ENCODE measurements at regions not wholly inside any gene's neighbourhood (a gene's known extent, or its start where the extent isn't known, plus 50 kb on each side); places are given as distances from the start of the nearest gene placed in this dataset.

DNA sequence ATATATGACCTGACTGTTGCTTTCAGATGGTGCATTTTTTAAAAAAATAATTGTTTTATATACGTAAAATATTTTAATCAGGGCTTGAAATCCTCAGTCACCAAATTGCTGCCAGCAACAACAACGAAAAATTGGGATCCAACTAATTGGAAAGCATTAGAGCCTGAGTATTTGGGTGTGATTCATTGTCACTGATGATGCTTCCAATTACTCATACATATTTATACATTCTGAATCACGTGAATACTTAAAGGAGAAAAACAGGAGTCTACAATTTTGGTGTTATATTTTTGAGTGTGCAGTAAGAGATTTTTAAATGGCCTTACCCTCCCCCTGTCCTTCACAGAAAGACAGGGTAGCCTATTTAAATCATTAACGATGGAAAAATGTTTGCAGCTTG lies 765.6 kb upstream of the TENM3 start:
- Histone ChIP-seq H3K9me3 (ENCODE audit: insufficient read depth, low read depth, low read length) (no peaks in the 10 kb centered on the region), H3K79me1 (ENCODE audit: low read length) (no peaks in the 10 kb centered on the region), H2BK5ac (ENCODE audit: low read depth, low read length, poor library complexity) (no peak overlapping the region), H3K4me3 (ENCODE audit: low read depth, low read length) (no peak overlapping the region), H3K27ac (ENCODE audit: low read depth, low read length) (no peak overlapping the region), H3K4ac (ENCODE audit: low read depth, low read length) (no peak overlapping the region), H4K12ac (ENCODE audit: low read depth, low read length) (no peak overlapping the region), H2BK12ac (ENCODE audit: low read length) (no peak overlapping the region), H3K27me3 (ENCODE audit: insufficient read depth, low read length) (no peaks in the 10 kb centered on the region), H3K14ac (ENCODE audit: low read length) (no peak overlapping the region), H3K18ac (ENCODE audit: low read length) (no peak overlapping the region), H3K4me2 (ENCODE audit: low read length) (no peak overlapping the region), H3K36me3 (ENCODE audit: control insufficient read depth in 1 of 2, insufficient read depth in 2 of 2, low read length in 2 of 2) (no peaks in the 10 kb centered on the region), H3K79me2 (ENCODE audit: control insufficient read depth, insufficient read depth, low read length, poor library complexity) (no peaks in the 10 kb centered on the region), H4K8ac (ENCODE audit: low read depth, low read length) (no peak overlapping the region), H3K4me1 (ENCODE audit: control insufficient read depth in 1 of 2, insufficient read depth in 2 of 2, low read length in 2 of 2) (no peaks in the 10 kb centered on the region), H2AK5ac (ENCODE audit: low read length) (no peak overlapping the region), H3K9ac (ENCODE audit: low read length) (no peak overlapping the region), H4K91ac (ENCODE audit: low read depth, low read length) (no peak overlapping the region), H2AFZ (ENCODE audit: insufficient read depth, low read length, poor library complexity) (no peak overlapping the region), H3K23ac (ENCODE audit: low read length) (no peak overlapping the region), H2BK120ac (ENCODE audit: insufficient read depth, low read length, poor library complexity) (no peak overlapping the region)
- DNase-seq: no peak
- WGBS (ENCODE audit: extremely low coverage, insufficient coverage, insufficient read length): no CpG with 5 or more reads among the region's 4 CpGs

DNA sequence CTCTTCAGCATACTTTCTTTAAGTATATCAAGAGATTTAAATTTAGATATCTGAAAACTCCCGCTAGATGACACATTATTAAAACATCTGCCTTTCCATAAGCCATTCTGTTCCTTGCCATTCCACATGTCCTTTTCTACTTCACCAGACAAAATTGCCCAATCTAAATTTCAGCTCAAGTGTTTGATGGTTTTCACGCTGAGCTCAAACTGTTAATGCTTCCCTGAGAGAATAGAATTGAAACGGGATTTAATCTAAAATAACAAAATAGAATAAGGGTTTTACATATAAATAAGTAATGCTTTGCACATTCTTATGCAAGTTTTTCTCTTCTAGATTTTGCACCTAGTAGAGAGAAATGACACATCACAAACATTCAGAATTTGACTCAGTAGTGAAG lies 764.5 kb upstream of the TENM3 start:
- Histone ChIP-seq H3K4me1 (ENCODE audit: control insufficient read depth in 1 of 2, insufficient read depth in 2 of 2, low read length in 2 of 2) (no peaks in the 10 kb centered on the region), H3K14ac (ENCODE audit: low read length) (no peak overlapping the region), H3K79me2 (ENCODE audit: control insufficient read depth, insufficient read depth, low read length, poor library complexity) (no peaks in the 10 kb centered on the region), H3K9me3 (ENCODE audit: insufficient read depth, low read depth, low read length) (no peaks in the 10 kb centered on the region), H3K23ac (ENCODE audit: low read length) (no peak overlapping the region), H2BK5ac (ENCODE audit: low read depth, low read length, poor library complexity) (no peak overlapping the region), H2AK5ac (ENCODE audit: low read length) (no peak overlapping the region), H3K79me1 (ENCODE audit: low read length) (no peaks in the 10 kb centered on the region), H2AFZ (ENCODE audit: insufficient read depth, low read length, poor library complexity) (no peak overlapping the region), H4K8ac (ENCODE audit: low read depth, low read length) (no peak overlapping the region), H3K27ac (ENCODE audit: low read depth, low read length) (no peak overlapping the region), H2BK120ac (ENCODE audit: insufficient read depth, low read length, poor library complexity) (no peak overlapping the region), H3K9ac (ENCODE audit: low read length) (no peak overlapping the region), H3K4me3 (ENCODE audit: low read depth, low read length) (no peak overlapping the region), H4K12ac (ENCODE audit: low read depth, low read length) (no peak overlapping the region), H3K36me3 (ENCODE audit: control insufficient read depth in 1 of 2, insufficient read depth in 2 of 2, low read length in 2 of 2) (no peaks in the 10 kb centered on the region), H3K27me3 (ENCODE audit: insufficient read depth, low read length) (no peaks in the 10 kb centered on the region), H4K91ac (ENCODE audit: low read depth, low read length) (no peak overlapping the region), H3K4me2 (ENCODE audit: low read length) (no peak overlapping the region), H3K4ac (ENCODE audit: low read depth, low read length) (no peak overlapping the region), H2BK12ac (ENCODE audit: low read length) (no peak overlapping the region), H3K18ac (ENCODE audit: low read length) (no peak overlapping the region)
- no peak for DNase-seq
- no CpG with 5 or more reads among the region's 3 CpGs for WGBS (ENCODE audit: extremely low coverage, insufficient coverage, insufficient read length)

DNA sequence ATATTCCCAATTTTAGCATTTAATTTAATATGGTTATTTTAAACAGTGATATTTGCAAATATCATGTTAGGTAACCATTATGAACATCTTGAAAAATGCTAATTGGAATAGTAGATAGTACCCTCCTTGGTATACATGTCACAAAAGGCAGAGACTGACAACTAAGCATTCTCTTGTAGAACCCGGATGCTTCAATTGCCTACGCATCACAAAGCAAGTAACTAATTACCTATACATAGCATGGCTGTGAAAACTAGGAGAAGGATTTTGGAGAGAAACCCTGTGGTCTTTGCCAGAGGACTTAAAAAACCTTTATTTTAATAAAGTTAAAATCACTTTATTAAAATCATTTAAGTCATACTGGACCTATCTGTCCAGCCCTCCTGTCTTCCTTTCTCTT lies 764.1 kb upstream of the TENM3 start:
- no peak overlapping the region for H3K27ac ChIP-seq (ENCODE audit: low read depth, low read length)
- no peaks in the 10 kb centered on the region for H3K79me2 ChIP-seq (ENCODE audit: control insufficient read depth, insufficient read depth, low read length, poor library complexity)
- H4K12ac ChIP-seq (ENCODE audit: low read depth, low read length): no peak overlapping the region
- H4K91ac ChIP-seq (ENCODE audit: low read depth, low read length): no peak overlapping the region
- no peak overlapping the region for H2BK12ac ChIP-seq (ENCODE audit: low read length)
- H2BK5ac ChIP-seq (ENCODE audit: low read depth, low read length, poor library complexity): no peak overlapping the region
- no peaks in the 10 kb centered on the region for H3K36me3 ChIP-seq (ENCODE audit: control insufficient read depth in 1 of 2, insufficient read depth in 2 of 2, low read length in 2 of 2)
- H2AFZ ChIP-seq (ENCODE audit: insufficient read depth, low read length, poor library complexity): no peak overlapping the region
- no peak for DNase-seq
- H3K9me3 ChIP-seq (ENCODE audit: insufficient read depth, low read depth, low read length): no peaks in the 10 kb centered on the region
- no CpG with 5 or more reads among the region's 2 CpGs for WGBS (ENCODE audit: extremely low coverage, insufficient coverage, insufficient read length)
- no peak overlapping the region for H2AK5ac ChIP-seq (ENCODE audit: low read length)
- H4K8ac ChIP-seq (ENCODE audit: low read depth, low read length): no peak overlapping the region
- no peak overlapping the region for H3K4ac ChIP-seq (ENCODE audit: low read depth, low read length)
- H3K4me1 ChIP-seq (ENCODE audit: control insufficient read depth in 1 of 2, insufficient read depth in 2 of 2, low read length in 2 of 2): no peaks in the 10 kb centered on the region
- no peak overlapping the region for H3K14ac ChIP-seq (ENCODE audit: low read length)
- no peak overlapping the region for H3K4me3 ChIP-seq (ENCODE audit: low read depth, low read length)
- H3K23ac ChIP-seq (ENCODE audit: low read length): no peak overlapping the region
- no peaks in the 10 kb centered on the region for H3K79me1 ChIP-seq (ENCODE audit: low read length)
- H3K18ac ChIP-seq (ENCODE audit: low read length): no peak overlapping the region
- H3K27me3 ChIP-seq (ENCODE audit: insufficient read depth, low read length): no peaks in the 10 kb centered on the region
- H3K4me2 ChIP-seq (ENCODE audit: low read length): no peak overlapping the region
- H2BK120ac ChIP-seq (ENCODE audit: insufficient read depth, low read length, poor library complexity): no peak overlapping the region
- no peak overlapping the region for H3K9ac ChIP-seq (ENCODE audit: low read length)

DNA sequence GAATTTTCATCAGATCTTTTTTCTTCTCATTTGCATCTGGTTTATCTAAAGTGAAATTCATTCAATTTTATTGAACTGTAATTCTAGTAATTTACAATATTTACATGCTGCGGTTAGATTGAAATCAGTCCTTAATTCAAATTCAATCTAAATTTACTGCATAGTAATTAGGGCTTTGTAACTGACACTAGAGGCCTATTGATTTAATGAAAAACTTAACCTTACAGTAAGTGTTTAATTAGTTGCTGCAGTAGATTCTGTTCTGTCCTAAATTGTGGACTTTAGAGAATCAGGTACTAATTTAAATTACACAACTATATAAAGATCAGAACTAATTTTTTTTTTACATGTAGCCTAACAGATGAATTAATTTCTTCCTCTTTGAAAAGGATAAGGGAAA lies 758.8 kb upstream of the TENM3 start:
- Histone ChIP-seq H3K4me2 (ENCODE audit: low read length) (no peak overlapping the region), H3K79me2 (ENCODE audit: control insufficient read depth, insufficient read depth, low read length, poor library complexity) (no peaks in the 10 kb centered on the region), H3K14ac (ENCODE audit: low read length) (no peak overlapping the region), H3K9me3 (ENCODE audit: insufficient read depth, low read depth, low read length) (no peaks in the 10 kb centered on the region), H2AK5ac (ENCODE audit: low read length) (no peak overlapping the region), H3K4me1 (ENCODE audit: control insufficient read depth in 1 of 2, insufficient read depth in 2 of 2, low read length in 2 of 2) (no peaks in the 10 kb centered on the region), H3K9ac (ENCODE audit: low read length) (no peak overlapping the region), H4K12ac (ENCODE audit: low read depth, low read length) (no peak overlapping the region), H4K91ac (ENCODE audit: low read depth, low read length) (no peak overlapping the region), H2BK120ac (ENCODE audit: insufficient read depth, low read length, poor library complexity) (no peak overlapping the region), H3K36me3 (ENCODE audit: control insufficient read depth in 1 of 2, insufficient read depth in 2 of 2, low read length in 2 of 2) (no peaks in the 10 kb centered on the region), H3K27me3 (ENCODE audit: insufficient read depth, low read length) (no peaks in the 10 kb centered on the region), H3K4me3 (ENCODE audit: low read depth, low read length) (no peak overlapping the region), H3K18ac (ENCODE audit: low read length) (no peak overlapping the region), H2AFZ (ENCODE audit: insufficient read depth, low read length, poor library complexity) (no peak overlapping the region), H2BK12ac (ENCODE audit: low read length) (no peak overlapping the region), H3K23ac (ENCODE audit: low read length) (no peak overlapping the region), H3K27ac (ENCODE audit: low read depth, low read length) (no peak overlapping the region), H3K4ac (ENCODE audit: low read depth, low read length) (no peak overlapping the region), H4K8ac (ENCODE audit: low read depth, low read length) (no peak overlapping the region), H2BK5ac (ENCODE audit: low read depth, low read length, poor library complexity) (no peak overlapping the region), H3K79me1 (ENCODE audit: low read length) (no peaks in the 10 kb centered on the region)
- WGBS (ENCODE audit: extremely low coverage, insufficient coverage, insufficient read length): no CpG with 5 or more reads among the region's 1 CpG
- no peak for DNase-seq

DNA sequence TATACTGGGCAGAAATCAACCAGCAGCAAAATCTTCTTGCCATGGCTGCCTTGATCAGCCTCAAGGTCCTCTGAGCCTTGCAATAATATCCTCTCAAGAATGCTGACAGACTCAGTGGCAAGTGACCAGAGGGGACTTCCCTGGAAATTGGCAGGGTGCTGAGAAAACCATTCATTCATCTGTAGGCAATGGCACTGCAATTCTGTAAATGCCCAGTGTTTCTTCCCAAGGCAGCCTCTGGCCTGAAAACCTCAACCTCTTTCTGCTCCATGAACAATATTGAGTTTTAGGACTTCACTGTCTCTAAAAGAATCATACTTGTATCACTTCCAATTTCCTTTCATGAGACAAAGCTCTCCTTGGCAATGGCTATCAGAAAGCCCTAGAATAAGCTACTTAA lies 754.3 kb upstream of the TENM3 start:
- Histone ChIP-seq H3K9me3 (ENCODE audit: insufficient read depth, low read depth, low read length) (no peaks in the 10 kb centered on the region), H3K36me3 (ENCODE audit: control insufficient read depth in 1 of 2, insufficient read depth in 2 of 2, low read length in 2 of 2) (no peaks in the 10 kb centered on the region), H2AFZ (ENCODE audit: insufficient read depth, low read length, poor library complexity) (no peak overlapping the region), H3K4me1 (ENCODE audit: control insufficient read depth in 1 of 2, insufficient read depth in 2 of 2, low read length in 2 of 2) (no peaks in the 10 kb centered on the region), H3K23ac (ENCODE audit: low read length) (peak overlapping the region; percentile 67), H2BK5ac (ENCODE audit: low read depth, low read length, poor library complexity) (no peak overlapping the region), H4K91ac (ENCODE audit: low read depth, low read length) (no peak overlapping the region), H2AK5ac (ENCODE audit: low read length) (no peak overlapping the region), H4K12ac (ENCODE audit: low read depth, low read length) (no peak overlapping the region), H3K4me3 (ENCODE audit: low read depth, low read length) (no peak overlapping the region), H3K79me1 (ENCODE audit: low read length) (no peaks in the 10 kb centered on the region), H3K79me2 (ENCODE audit: control insufficient read depth, insufficient read depth, low read length, poor library complexity) (no peaks in the 10 kb centered on the region), H2BK12ac (ENCODE audit: low read length) (no peak overlapping the region), H3K27me3 (ENCODE audit: insufficient read depth, low read length) (no peaks in the 10 kb centered on the region), H3K14ac (ENCODE audit: low read length) (no peak overlapping the region), H4K8ac (ENCODE audit: low read depth, low read length) (no peak overlapping the region), H3K18ac (ENCODE audit: low read length) (no peak overlapping the region), H3K4me2 (ENCODE audit: low read length) (no peak overlapping the region), H3K4ac (ENCODE audit: low read depth, low read length) (no peak overlapping the region), H2BK120ac (ENCODE audit: insufficient read depth, low read length, poor library complexity) (no peak overlapping the region), H3K9ac (ENCODE audit: low read length) (no peak overlapping the region), H3K27ac (ENCODE audit: low read depth, low read length) (no peak overlapping the region)
- DNase-seq: no peak
